ENCODE measurements at regions not wholly inside any gene's neighbourhood (a gene's known extent, or its start where the extent isn't known, plus 50 kb on each side); places are given as distances from the start of the nearest gene placed in this dataset.

DNA sequence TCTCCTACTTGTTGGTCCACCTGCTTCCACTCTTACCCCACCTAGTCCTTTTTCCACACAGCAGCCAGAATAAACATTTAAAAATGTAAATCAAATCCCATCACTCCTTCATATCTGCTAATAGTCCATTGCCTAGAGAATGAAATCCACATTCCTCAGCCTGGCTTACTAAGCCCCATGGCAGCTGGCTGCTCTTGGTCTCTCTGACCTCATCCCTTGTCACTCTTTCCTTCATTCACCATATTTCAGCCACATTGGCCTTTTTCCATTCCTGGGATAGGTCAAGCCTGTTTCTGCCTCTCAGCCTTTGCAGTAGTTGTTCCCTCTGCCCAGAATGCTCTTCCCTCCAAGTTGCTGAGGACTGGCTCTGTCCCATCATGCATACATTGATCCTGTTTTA, 512.8 kb downstream of the INSC start:
- ChIA-PET CTCF (no interaction called here), POLR2A (no interaction called here)
- TF ChIP-seq, protein P1, sequence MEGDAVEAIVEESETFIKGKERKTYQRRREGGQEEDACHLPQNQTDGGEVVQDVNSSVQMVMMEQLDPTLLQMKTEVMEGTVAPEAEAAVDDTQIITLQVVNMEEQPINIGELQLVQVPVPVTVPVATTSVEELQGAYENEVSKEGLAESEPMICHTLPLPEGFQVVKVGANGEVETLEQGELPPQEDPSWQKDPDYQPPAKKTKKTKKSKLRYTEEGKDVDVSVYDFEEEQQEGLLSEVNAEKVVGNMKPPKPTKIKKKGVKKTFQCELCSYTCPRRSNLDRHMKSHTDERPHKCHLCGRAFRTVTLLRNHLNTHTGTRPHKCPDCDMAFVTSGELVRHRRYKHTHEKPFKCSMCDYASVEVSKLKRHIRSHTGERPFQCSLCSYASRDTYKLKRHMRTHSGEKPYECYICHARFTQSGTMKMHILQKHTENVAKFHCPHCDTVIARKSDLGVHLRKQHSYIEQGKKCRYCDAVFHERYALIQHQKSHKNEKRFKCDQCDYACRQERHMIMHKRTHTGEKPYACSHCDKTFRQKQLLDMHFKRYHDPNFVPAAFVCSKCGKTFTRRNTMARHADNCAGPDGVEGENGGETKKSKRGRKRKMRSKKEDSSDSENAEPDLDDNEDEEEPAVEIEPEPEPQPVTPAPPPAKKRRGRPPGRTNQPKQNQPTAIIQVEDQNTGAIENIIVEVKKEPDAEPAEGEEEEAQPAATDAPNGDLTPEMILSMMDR (IDR thresholded peaks at IDR 0.05; ENCODE audit: insufficient read depth, low read length, missing control alignments), result no peak
- H3K4me3 ChIP-seq (ENCODE audit: low read depth, low read length), result no peak overlapping the region
- no peak for DNase-seq (ENCODE audit: low read depth, low spot score)

DNA sequence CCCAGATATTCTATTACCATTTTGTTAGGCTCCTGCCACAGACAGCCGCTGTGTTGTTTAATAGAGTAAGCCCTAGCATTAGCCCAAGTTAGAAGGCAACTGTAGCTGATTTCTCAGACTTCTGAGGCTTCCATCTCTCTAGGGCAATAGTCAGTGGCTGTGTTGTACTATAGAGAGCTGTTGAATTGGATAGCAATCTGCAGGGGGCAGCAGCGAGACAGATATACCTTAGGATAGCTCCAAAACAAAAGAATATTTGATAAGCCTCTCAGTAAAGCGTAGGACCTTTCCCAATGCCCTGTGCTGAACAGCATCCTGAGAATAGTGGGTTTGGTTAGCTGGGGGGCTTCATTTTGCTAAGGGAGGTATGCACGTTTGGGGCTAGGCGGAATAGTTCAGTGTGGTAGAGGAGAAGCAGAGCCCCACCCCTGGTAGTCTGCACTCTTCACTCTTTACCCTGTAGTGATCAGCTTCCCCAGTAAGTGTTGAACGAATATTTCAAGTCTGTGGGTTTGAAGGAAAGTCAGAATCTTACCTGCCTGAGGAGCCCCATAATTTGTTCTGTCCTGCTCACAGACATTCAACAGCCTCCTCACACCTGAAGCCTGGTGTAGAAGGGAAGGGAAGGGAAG, 515.1 kb downstream of the INSC start:
- TF ChIP-seq, protein P1 (IDR thresholded peaks at IDR 0.05; ENCODE audit: insufficient read depth, low read length, missing control alignments), result no peak
- ChIA-PET CTCF (interaction anchor here (0.9 to 1.9 kb wide), 4 partner anchors 11 to 1004 kb away, joined by 3 to 5 read pairs (median 4); no protein-coding TSS in a partner anchor), POLR2A (interaction anchor here (0.5 kb wide), 1 partner anchor 187 kb away, joined by 4 read pairs; no protein-coding TSS in a partner anchor)

DNA sequence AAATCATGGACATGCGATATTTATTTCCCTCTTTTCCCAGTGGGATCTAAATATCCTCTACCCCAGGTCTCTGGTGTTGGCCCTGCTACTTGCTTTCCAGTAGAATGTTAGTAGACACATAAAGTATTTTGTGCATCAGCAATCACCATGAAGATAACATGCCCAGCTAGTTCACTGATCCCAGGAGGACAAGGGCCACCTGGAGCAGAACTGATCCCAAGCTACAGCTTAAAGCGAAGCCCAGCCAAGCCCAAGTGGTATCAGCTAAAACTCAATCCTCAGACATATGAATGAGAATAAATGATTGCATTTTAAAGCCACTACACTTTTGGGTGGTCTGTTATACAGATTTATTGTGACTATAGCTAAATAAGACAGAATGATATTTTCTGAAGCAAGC, 516.2 kb downstream of the INSC start:
- ChIA-PET POLR2A (no interaction called here), CTCF (no interaction called here)
- TF ChIP-seq, protein P1 (IDR thresholded peaks at IDR 0.05; ENCODE audit: insufficient read depth, low read length, missing control alignments), result no peak
- no peak overlapping the region for H3K4me3 ChIP-seq (ENCODE audit: low read depth, low read length)
- DNase-seq (ENCODE audit: low read depth, low spot score), result no peak

More for the DNA sequence above, 515.1 kb downstream of the INSC start:
- DNase-seq (ENCODE audit: low read depth, low spot score), result no peak
- H3K4me3 ChIP-seq (ENCODE audit: low read depth, low read length), result no peak overlapping the region

DNA sequence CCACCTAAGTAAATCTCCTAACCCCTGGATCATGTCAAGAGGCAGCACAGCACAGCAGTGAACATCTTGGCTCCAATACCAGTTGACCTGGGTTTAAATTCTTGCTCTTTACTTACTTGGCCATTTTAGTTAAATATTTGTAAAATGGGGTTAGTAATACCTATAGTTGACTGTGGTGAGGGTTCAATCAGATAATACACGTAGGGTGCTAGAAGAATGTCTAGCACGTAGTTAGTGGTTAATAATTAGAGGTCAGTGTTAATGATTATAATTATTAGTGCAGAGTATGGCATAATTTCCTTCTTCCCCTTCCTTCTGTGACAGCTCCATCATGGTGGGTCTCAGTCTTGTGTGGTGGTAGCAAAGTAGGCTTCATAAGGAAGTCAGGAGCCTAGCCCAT, 520.8 kb downstream of the INSC start:
- ChIA-PET POLR2A (no interaction called here), CTCF (no interaction called here)
- no peak overlapping the region for H3K4me3 ChIP-seq (ENCODE audit: low read depth, low read length)
- TF ChIP-seq, protein P1 (IDR thresholded peaks at IDR 0.05; ENCODE audit: insufficient read depth, low read length, missing control alignments), result no peak
- no peak for DNase-seq (ENCODE audit: low read depth, low spot score)

DNA sequence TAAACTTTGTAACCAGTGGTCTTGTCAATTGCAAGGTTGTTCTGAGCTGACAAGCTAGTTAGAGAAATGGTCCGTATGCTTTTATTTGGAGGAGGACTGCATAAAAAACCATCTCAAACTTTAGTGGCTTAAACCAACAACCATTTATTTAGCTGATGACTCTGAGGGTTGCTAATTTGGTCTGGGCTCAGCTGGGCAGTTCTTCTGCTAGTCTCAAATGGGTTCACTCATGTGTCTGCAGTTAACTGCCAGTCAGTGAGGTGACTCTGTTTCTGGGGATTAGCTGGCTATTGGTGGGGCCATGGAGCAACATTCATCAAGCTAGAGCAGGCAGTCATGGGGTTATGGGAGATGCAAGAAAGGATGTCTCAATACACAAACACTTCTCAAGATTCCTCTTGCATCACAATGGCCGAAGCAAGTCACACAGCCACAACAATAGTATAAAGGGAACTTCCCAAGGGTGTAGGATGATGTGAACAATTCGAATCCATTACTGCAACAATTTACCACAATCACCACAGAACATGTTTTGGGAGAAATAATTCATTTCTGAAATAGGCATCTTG, 521.9 kb downstream of the INSC start:
- H3K4me3 ChIP-seq (ENCODE audit: low read depth, low read length), result no peak overlapping the region
- DNase-seq (ENCODE audit: low read depth, low spot score), result no peak
- ChIA-PET POLR2A (no interaction called here), CTCF (interaction anchor here (1.4 kb wide), 1 partner anchor 12 kb away, joined by 3 read pairs; no protein-coding TSS in a partner anchor)
- TF ChIP-seq, protein P1 (IDR thresholded peaks at IDR 0.05; ENCODE audit: insufficient read depth, low read length, missing control alignments), result no peak

DNA sequence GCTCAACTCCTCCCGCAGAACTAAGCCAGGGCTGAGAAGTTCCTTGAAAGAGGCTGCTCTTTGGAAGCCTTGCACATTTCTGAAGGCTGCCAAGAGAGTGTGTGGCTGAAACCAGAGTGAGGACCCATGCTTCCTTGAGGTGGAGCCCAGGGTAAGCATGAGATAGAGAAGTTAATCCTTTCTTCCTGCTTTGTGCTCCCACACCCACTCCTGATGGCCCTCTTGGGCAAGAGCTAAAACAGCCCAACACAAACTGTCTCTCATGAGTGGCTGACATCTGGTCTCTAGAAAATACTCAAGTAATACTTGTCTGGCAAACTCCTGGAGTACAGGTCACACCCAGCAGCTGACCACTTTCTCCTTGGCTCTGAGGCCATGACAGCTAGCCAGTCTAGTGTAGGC, 523.7 kb downstream of the INSC start:
- ChIA-PET POLR2A (no interaction called here), CTCF (no interaction called here)
- TF ChIP-seq, protein P1 (IDR thresholded peaks at IDR 0.05; ENCODE audit: insufficient read depth, low read length, missing control alignments), result no peak
- no peak for DNase-seq (ENCODE audit: low read depth, low spot score)
- no peak overlapping the region for H3K4me3 ChIP-seq (ENCODE audit: low read depth, low read length)
